ENCODE measurements at regions not wholly inside any gene's neighbourhood (a gene's known extent, or its start where the extent isn't known, plus 50 kb on each side); places are given as distances from the start of the nearest gene placed in this dataset.

- no peak overlapping the region for H3K4me2 ChIP-seq (ENCODE audit: low read length)
- no peak overlapping the region for H3K27ac ChIP-seq (ENCODE audit: low read depth, low read length)
- H3K4me3 ChIP-seq (ENCODE audit: insufficient read depth, low read depth, low read length): no peak overlapping the region
- Mint-ChIP-seq H3K27me3 (ENCODE audit: low read depth, unreplicated experiment) (peaks cover 6% of the 10 kb centered on the region), H3K36me3 (ENCODE audit: low read depth, unreplicated experiment) (no peaks in the 10 kb centered on the region), H3K27ac (ENCODE audit: unreplicated experiment) (no peak overlapping the region), H3K9me3 (ENCODE audit: unreplicated experiment) (no peaks in the 10 kb centered on the region), H3K4me1 (ENCODE audit: low read depth, unreplicated experiment) (peaks cover 19% of the 10 kb centered on the region), H3K4me3 (ENCODE audit: unreplicated experiment) (no peak overlapping the region)
- H3K36me3 ChIP-seq (ENCODE audit: insufficient read depth, low read length): no peaks in the 10 kb centered on the region
- TF ChIP-seq CTCF (IDR thresholded peaks at IDR 0.05; ENCODE audit: insufficient read depth, low read depth, low read length): no peak
- no peak for TF ChIP-seq EZH2 (IDR thresholded peaks at IDR 0.05; ENCODE audit: insufficient read depth, low read length)
- DNase-seq (ENCODE audit: low read depth) (no peak), FAIRE-seq (no peak)
- no peaks in the 10 kb centered on the region for H3K27me3 ChIP-seq (ENCODE audit: insufficient read depth, low read length)
- no peaks in the 10 kb centered on the region for H4K20me1 ChIP-seq (ENCODE audit: insufficient read depth, low read length)
- peaks cover 33% of the 10 kb centered on the region for H3K4me1 ChIP-seq (ENCODE audit: insufficient read depth, low read length)
- no peaks in the 10 kb centered on the region for H3K79me2 ChIP-seq (ENCODE audit: insufficient read depth, low read length)
- no peaks in the 10 kb centered on the region for H3K9me3 ChIP-seq (ENCODE audit: insufficient read depth, low read depth, low read length)
- H3K9ac ChIP-seq (ENCODE audit: low read length): no peak overlapping the region
- no peak overlapping the region for H2AFZ ChIP-seq (ENCODE audit: low read depth, low read length)
Observed at GRCh38 chr16:87182759-87183158, 134.4 kb downstream of the C16orf95 start.

GRCh38 chr16:87183647-87184046 is 133.5 kb downstream of the C16orf95 start:
- FAIRE-seq: no peak
- TF ChIP-seq EZH2 (IDR thresholded peaks at IDR 0.05; ENCODE audit: insufficient read depth, low read length): no peak
- TF ChIP-seq CTCF (IDR thresholded peaks at IDR 0.05; ENCODE audit: insufficient read depth, low read depth, low read length): no peak

GRCh38 chr16:87185308-87185707 is 131.9 kb downstream of the C16orf95 start:
- Histone ChIP-seq H2AFZ (ENCODE audit: low read depth, low read length) (no peak overlapping the region), H3K27me3 (ENCODE audit: insufficient read depth, low read length) (no peaks in the 10 kb centered on the region), H3K79me2 (ENCODE audit: insufficient read depth, low read length) (no peaks in the 10 kb centered on the region), H3K36me3 (ENCODE audit: insufficient read depth, low read length) (no peaks in the 10 kb centered on the region), H3K9me3 (ENCODE audit: insufficient read depth, low read depth, low read length) (peaks cover 5% of the 10 kb centered on the region), H3K27ac (ENCODE audit: low read depth, low read length) (no peak overlapping the region), H3K4me2 (ENCODE audit: low read length) (no peak overlapping the region), H3K4me3 (ENCODE audit: insufficient read depth, low read depth, low read length) (no peak overlapping the region), H3K4me1 (ENCODE audit: insufficient read depth, low read length) (peaks cover 11% of the 10 kb centered on the region), H4K20me1 (ENCODE audit: insufficient read depth, low read length) (no peaks in the 10 kb centered on the region), H3K9ac (ENCODE audit: low read length) (no peak overlapping the region)
- Mint-ChIP-seq H3K27me3 (ENCODE audit: low read depth, unreplicated experiment) (peaks cover 4% of the 10 kb centered on the region), H3K9me3 (ENCODE audit: unreplicated experiment) (no peaks in the 10 kb centered on the region), H3K27ac (ENCODE audit: unreplicated experiment) (no peak overlapping the region), H3K4me1 (ENCODE audit: low read depth, unreplicated experiment) (peaks cover 7% of the 10 kb centered on the region), H3K4me3 (ENCODE audit: unreplicated experiment) (no peak overlapping the region), H3K36me3 (ENCODE audit: low read depth, unreplicated experiment) (no peaks in the 10 kb centered on the region)
- no peak for DNase-seq (ENCODE audit: low read depth)
- no peak for FAIRE-seq
- TF ChIP-seq EZH2 (IDR thresholded peaks at IDR 0.05; ENCODE audit: insufficient read depth, low read length) (no peak), CTCF (IDR thresholded peaks at IDR 0.05; ENCODE audit: insufficient read depth, low read depth, low read length) (no peak)

More at GRCh38 chr16:87183647-87184046, 133.5 kb downstream of the C16orf95 start:
- Histone ChIP-seq H2AFZ (ENCODE audit: low read depth, low read length) (no peak overlapping the region), H3K36me3 (ENCODE audit: insufficient read depth, low read length) (no peaks in the 10 kb centered on the region), H3K9me3 (ENCODE audit: insufficient read depth, low read depth, low read length) (no peaks in the 10 kb centered on the region), H3K4me3 (ENCODE audit: insufficient read depth, low read depth, low read length) (no peak overlapping the region), H3K4me1 (ENCODE audit: insufficient read depth, low read length) (peaks cover 25% of the 10 kb centered on the region), H3K27ac (ENCODE audit: low read depth, low read length) (no peak overlapping the region), H4K20me1 (ENCODE audit: insufficient read depth, low read length) (no peaks in the 10 kb centered on the region), H3K79me2 (ENCODE audit: insufficient read depth, low read length) (no peaks in the 10 kb centered on the region), H3K27me3 (ENCODE audit: insufficient read depth, low read length) (no peaks in the 10 kb centered on the region), H3K4me2 (ENCODE audit: low read length) (no peak overlapping the region), H3K9ac (ENCODE audit: low read length) (no peak overlapping the region)
- no peak for DNase-seq (ENCODE audit: low read depth)
- no peak overlapping the region for H3K4me3 Mint-ChIP-seq (ENCODE audit: unreplicated experiment)
- peaks cover 14% of the 10 kb centered on the region for H3K4me1 Mint-ChIP-seq (ENCODE audit: low read depth, unreplicated experiment)
- no peaks in the 10 kb centered on the region for H3K9me3 Mint-ChIP-seq (ENCODE audit: unreplicated experiment)
- H3K27ac Mint-ChIP-seq (ENCODE audit: unreplicated experiment): no peak overlapping the region
- peaks cover 4% of the 10 kb centered on the region for H3K27me3 Mint-ChIP-seq (ENCODE audit: low read depth, unreplicated experiment)
- no peaks in the 10 kb centered on the region for H3K36me3 Mint-ChIP-seq (ENCODE audit: low read depth, unreplicated experiment)

All from astrocyte (in vitro differentiated cells and primary cell).